NCI-H524 treated with DMSO at 0.1 percent for 48 hours (cell line): ENCODE measurements at regions not wholly inside any gene's neighbourhood (a gene's known extent, or its start where the extent isn't known, plus 50 kb on each side); places are given as distances from the start of the nearest gene placed in this dataset.

ENCODE experiments used
- DNase-seq: peaks from one replicate; lab custom pipeline; 2025; lab: John Stamatoyannopoulos, UW

DNA sequence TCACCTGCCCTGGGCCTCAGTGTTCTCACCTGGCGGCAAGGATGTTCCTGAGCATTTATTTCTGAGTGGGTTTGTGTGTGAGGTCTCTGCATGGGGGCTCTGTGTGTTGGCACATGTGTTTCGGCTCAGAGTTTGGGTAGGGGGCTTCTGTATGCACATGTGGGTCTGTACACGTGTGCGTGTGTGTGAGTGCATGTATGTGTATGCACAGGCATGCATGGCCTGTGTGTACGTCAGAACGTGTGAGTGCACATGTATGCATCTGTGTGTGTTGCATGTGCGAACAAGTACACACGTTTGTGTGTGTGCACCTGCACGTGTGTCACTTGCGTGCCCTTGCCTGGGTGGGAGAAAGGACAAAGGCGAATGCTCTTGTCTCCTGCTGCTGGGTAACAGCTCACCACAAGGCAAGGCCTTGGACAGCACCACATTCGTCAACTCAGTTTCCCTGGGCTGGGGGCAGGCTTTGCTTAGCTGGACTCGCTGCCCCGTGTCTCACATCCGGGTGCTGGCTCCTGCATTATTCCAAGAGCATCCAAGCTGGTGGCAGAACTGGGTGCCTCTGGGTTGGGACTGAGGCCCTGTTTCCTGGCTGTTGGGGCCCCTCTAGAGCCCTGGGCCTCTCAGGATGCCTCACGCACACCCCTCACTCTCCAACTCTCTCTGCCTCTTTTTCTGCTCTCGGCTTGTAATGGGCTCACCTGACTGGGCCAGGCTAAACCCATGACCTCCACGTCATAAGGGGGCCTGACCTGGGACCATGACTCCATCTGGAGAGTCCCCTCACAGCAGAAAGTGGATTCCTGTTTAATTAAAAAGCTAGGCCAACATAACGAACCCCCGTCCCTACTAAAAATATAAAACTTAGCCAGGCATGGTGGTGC is 153.6 kb upstream of the C14orf180 start:
- DNase-seq: no peak

- no peak for DNase-seq
Observed at GRCh38 chr14:104427131-104427851, 152.3 kb upstream of the C14orf180 start.

DNA sequence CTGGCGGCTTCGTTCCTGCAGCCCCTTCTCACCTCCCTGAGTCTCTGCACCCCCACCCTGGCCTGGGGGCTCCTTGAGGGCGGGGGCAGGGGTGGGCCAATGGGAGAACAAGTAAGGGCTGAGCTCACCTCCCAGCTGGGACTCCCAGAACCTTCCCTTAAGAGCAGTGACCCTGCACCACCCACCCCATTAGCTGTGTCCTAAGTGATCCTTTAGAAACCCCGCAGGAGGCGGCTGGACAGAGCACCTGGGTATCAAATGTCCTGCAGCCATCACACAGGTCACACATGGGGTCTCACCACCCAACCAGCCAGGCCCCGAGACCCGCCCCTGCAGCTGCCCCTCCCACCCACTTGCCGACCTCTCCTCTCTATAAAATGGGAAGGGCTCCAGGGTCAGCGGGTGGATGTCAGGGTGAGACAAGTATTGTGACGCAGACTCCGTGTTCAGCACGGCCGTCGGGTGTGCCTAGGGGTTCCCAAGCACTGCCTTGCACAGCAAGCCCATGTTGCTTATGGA is 151.2 kb upstream of the C14orf180 start:
- no peak for DNase-seq

DNA sequence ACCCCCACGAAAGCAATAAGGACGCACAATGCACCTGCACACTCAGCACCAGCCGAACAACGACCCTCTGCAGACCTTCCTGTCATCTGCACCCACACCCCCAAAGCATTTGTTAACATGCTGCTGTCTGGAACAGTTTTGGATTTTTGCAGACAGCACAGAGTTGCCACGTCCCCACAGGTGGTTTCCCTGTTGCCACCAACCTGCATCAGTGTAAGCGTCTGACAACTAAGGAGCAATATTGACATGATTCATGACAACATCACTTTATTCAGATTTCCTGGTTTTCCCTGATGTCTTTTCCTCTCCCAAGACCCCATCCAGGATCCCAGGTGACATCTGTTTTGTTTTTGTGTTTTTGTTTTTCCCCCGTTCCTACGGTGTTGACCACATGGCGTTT is 150.7 kb upstream of the C14orf180 start:
- DNase-seq: no peak

GRCh38 chr14:104429291-104429861 is 150.2 kb upstream of the C14orf180 start:
- peak; percentile 54 for DNase-seq

- DNase-seq: no peak
Observed at GRCh38 chr14:104431351-104431928, 148.1 kb upstream of the C14orf180 start.

DNA sequence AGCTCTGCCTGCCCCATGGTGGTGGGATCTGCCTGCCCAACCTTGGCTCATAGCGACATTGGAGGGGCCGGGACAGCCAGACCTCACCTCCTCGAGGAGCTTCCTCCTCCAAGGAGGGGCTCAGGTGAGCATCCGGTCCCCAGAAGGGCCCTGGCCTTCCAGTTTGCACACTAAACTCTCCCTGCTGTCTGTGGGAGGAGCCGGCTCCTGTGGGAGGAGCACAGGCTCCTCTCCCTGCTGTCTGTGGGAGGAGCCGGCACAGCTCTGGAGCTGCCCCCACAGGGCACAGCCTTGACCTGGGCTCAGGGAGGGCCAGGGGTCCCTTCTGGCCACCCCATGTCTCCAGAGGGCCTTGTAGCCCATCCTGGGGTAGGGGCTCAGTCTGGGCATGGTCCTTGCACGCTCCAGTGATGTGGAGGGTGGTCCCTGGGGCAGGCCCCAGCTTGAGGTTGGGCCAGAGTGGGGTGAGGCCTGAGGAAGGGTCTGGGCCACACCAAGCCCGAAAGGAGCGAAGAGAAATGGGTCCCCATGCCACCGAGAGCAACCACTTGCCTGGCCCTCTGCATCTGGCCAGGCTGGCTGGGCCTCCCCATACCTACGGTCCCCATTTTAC is 147.5 kb upstream of the C14orf180 start:
- no peak for DNase-seq

DNA sequence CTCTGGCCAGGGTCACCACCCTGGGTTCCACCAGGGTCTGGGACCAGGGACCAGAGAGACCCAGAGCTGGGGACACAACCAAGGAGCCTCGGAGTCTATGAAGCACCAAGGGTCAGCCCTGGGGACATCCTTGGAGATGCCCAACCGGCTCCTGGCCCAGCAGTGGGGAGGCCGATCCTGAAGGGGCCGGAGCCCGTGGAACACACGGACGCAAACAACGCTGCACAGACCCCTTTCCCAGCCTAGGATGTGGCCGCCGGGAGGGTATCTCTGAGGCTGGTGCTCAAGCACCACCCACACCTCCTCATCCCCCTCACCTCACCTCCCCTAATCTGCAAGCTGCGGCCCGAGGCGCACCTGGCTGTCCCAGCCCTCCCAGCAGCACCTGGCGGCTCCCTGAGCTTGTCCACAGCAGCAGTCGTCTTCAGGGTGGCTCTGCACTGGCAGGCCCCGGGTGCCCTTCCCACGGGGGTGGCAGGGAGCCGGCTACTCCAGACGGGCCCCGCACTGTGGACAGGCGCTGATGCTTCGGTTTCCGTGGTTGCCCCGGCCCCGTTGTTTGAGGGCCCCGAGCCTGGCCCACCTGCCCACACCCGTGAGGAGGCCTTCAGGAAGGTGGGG is 146.8 kb upstream of the C14orf180 start:
- no peak for DNase-seq

GRCh38 chr14:104433401-104434213 is 146.0 kb upstream of the C14orf180 start:
- no peak for DNase-seq

GRCh38 chr14:104434214-104435076 is 145.1 kb upstream of the C14orf180 start:
- no peak for DNase-seq

- DNase-seq: no peak
Observed at GRCh38 chr14:104435147-104436046, 144.2 kb upstream of the C14orf180 start.

- no peak for DNase-seq
Observed at GRCh38 chr14:104436047-104436591, 143.4 kb upstream of the C14orf180 start.

GRCh38 chr14:104436741-104437701 is 142.5 kb upstream of the C14orf180 start:
- no peak for DNase-seq

DNA sequence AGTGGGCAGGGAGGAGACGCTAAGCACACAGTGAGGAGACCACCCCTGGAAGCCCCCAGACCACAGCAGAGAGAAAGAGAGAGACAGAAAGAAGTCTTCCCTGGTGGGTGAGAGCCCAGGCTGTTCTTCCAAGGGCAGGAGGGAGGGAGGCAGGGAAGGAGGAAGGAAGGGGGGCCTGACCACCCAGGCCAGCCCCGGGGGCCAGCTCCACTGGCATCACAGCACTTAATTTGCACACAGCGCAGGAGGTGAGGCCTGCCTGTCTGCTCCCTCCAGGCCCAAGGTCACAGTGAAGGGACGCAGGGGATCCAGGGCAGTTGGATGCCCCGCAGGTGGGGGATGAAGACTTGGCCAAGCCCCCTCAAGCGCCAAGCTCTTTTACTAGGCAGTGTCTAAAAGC is 141.9 kb upstream of the C14orf180 start:
- DNase-seq: no peak

GRCh38 chr14:104438166-104438887 is 141.2 kb upstream of the C14orf180 start:
- DNase-seq: no peak

- DNase-seq: no peak
Observed at GRCh38 chr14:104439625-104440024, 139.9 kb upstream of the C14orf180 start.
